ENCODE measurements at regions not wholly inside any gene's neighbourhood (a gene's known extent, or its start where the extent isn't known, plus 50 kb on each side); places are given as distances from the start of the nearest gene placed in this dataset.

DNA sequence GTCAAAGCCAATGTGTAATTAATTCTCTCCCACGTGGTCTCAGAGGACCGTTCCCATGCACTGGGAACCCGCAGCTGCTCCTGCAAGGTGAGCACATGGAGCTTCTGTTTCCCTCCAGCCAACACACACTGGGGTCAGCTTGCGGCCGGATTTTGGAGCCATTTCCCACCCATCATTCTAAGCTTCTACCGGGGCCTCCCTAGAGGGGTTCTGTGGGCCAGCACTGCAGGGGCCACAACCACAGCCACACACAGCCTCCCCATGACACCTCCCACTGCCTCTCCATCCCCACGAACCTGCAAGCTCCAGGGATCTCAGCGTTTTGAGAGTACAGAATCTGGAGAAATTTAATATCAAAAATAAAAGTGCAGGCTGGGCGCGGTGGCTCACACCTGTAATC, 120.7 kb upstream of the SOX1 start:
- peaks cover 5% of the 10 kb centered on the region for H3K27me3 Mint-ChIP-seq (ENCODE audit: unreplicated experiment)
- TF ChIP-seq, protein P1, sequence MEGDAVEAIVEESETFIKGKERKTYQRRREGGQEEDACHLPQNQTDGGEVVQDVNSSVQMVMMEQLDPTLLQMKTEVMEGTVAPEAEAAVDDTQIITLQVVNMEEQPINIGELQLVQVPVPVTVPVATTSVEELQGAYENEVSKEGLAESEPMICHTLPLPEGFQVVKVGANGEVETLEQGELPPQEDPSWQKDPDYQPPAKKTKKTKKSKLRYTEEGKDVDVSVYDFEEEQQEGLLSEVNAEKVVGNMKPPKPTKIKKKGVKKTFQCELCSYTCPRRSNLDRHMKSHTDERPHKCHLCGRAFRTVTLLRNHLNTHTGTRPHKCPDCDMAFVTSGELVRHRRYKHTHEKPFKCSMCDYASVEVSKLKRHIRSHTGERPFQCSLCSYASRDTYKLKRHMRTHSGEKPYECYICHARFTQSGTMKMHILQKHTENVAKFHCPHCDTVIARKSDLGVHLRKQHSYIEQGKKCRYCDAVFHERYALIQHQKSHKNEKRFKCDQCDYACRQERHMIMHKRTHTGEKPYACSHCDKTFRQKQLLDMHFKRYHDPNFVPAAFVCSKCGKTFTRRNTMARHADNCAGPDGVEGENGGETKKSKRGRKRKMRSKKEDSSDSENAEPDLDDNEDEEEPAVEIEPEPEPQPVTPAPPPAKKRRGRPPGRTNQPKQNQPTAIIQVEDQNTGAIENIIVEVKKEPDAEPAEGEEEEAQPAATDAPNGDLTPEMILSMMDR (IDR thresholded peaks at IDR 0.05; ENCODE audit: unreplicated experiment): no peak
- H3K27ac Mint-ChIP-seq (ENCODE audit: unreplicated experiment): no peak overlapping the region
- peaks cover 5% of the 10 kb centered on the region for H3K9me3 Mint-ChIP-seq (ENCODE audit: unreplicated experiment)
- no peak for DNase-seq (ENCODE audit: low spot score)
- H3K4me1 Mint-ChIP-seq (ENCODE audit: unreplicated experiment): peaks cover under 1% of the 10 kb centered on the region
- H3K4me3 Mint-ChIP-seq (ENCODE audit: unreplicated experiment): no peak overlapping the region
- peaks cover 8% of the 10 kb centered on the region for H3K36me3 Mint-ChIP-seq (ENCODE audit: low read depth, unreplicated experiment)

DNA sequence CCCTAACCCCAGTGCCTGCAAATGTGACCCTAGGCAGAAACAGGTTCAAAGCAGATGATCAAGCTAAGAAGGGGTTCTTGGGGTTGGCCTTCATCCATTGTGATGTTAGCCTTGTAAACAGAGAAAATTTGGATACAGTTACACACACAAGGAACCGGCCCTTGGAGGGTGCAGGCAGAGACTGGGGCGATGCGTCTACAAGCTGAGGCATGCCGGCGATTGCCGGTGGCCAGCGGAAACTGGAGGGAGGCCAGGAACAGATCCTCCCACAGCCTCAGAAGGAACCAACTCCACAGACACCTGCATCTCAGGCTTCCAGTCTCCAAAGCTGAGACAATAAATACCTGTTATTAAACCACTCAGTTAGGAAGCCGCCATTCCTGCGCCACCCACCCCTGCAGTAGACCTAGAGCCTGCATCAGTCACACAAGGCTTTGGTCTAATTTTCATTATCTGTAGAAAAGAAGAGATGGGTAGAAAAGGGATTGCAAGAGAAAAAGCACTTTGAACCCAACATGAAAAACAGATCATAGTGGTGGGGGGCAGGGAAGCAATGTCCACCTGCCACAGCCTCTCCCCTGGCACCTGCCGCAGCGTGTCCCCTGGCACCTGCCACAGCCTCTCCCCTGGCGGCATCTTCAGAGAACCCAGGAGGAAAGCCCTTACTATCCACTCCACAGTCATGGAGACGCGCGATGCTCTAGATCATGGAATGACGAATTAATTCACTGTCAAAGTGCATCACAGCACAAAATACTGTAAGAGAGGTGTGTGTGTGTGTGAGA, 119.7 kb upstream of the SOX1 start:
- H3K27ac Mint-ChIP-seq (ENCODE audit: unreplicated experiment): no peak overlapping the region
- H3K9me3 Mint-ChIP-seq (ENCODE audit: unreplicated experiment): peaks cover 10% of the 10 kb centered on the region
- H3K4me3 Mint-ChIP-seq (ENCODE audit: unreplicated experiment): no peak overlapping the region
- no peaks in the 10 kb centered on the region for H3K4me1 Mint-ChIP-seq (ENCODE audit: unreplicated experiment)
- no peak for DNase-seq (ENCODE audit: low spot score)
- peaks cover 15% of the 10 kb centered on the region for H3K36me3 Mint-ChIP-seq (ENCODE audit: low read depth, unreplicated experiment)
- peaks cover 5% of the 10 kb centered on the region for H3K27me3 Mint-ChIP-seq (ENCODE audit: unreplicated experiment)
- TF ChIP-seq, protein P1 (IDR thresholded peaks at IDR 0.05; ENCODE audit: unreplicated experiment): no peak

GRCh38 chr13:111947876-111948275, 119.1 kb upstream of the SOX1 start:
- Mint-ChIP-seq H3K27me3 (ENCODE audit: unreplicated experiment) (peaks cover 5% of the 10 kb centered on the region), H3K9me3 (ENCODE audit: unreplicated experiment) (peaks cover 10% of the 10 kb centered on the region), H3K27ac (ENCODE audit: unreplicated experiment) (no peak overlapping the region), H3K4me3 (ENCODE audit: unreplicated experiment) (no peak overlapping the region), H3K36me3 (ENCODE audit: low read depth, unreplicated experiment) (peaks cover 15% of the 10 kb centered on the region), H3K4me1 (ENCODE audit: unreplicated experiment) (no peaks in the 10 kb centered on the region)
- TF ChIP-seq, protein P1 (IDR thresholded peaks at IDR 0.05; ENCODE audit: unreplicated experiment): no peak
- no peak for DNase-seq (ENCODE audit: low spot score)

GRCh38 chr13:111948281-111948680, 118.7 kb upstream of the SOX1 start:
- H3K4me3 Mint-ChIP-seq (ENCODE audit: unreplicated experiment): no peak overlapping the region
- H3K4me1 Mint-ChIP-seq (ENCODE audit: unreplicated experiment): no peaks in the 10 kb centered on the region
- no peak for DNase-seq (ENCODE audit: low spot score)
- H3K27ac Mint-ChIP-seq (ENCODE audit: unreplicated experiment): no peak overlapping the region
- H3K36me3 Mint-ChIP-seq (ENCODE audit: low read depth, unreplicated experiment): peaks cover 15% of the 10 kb centered on the region
- H3K9me3 Mint-ChIP-seq (ENCODE audit: unreplicated experiment): peaks cover 10% of the 10 kb centered on the region
- peaks cover 5% of the 10 kb centered on the region for H3K27me3 Mint-ChIP-seq (ENCODE audit: unreplicated experiment)
- TF ChIP-seq, protein P1 (IDR thresholded peaks at IDR 0.05; ENCODE audit: unreplicated experiment): no peak

- DNase-seq (ENCODE audit: low spot score): no peak
- peaks cover 5% of the 10 kb centered on the region for H3K27me3 Mint-ChIP-seq (ENCODE audit: unreplicated experiment)
- no peaks in the 10 kb centered on the region for H3K4me1 Mint-ChIP-seq (ENCODE audit: unreplicated experiment)
These were observed 118.1 kb upstream of the SOX1 start for GRCh38 chr13:111948811-111949210.

More at GRCh38 chr13:111948811-111949210, 118.1 kb upstream of the SOX1 start:
- H3K36me3 Mint-ChIP-seq (ENCODE audit: low read depth, unreplicated experiment): peaks cover 15% of the 10 kb centered on the region
- H3K27ac Mint-ChIP-seq (ENCODE audit: unreplicated experiment): no peak overlapping the region
- H3K9me3 Mint-ChIP-seq (ENCODE audit: unreplicated experiment): peaks cover 10% of the 10 kb centered on the region
- no peak overlapping the region for H3K4me3 Mint-ChIP-seq (ENCODE audit: unreplicated experiment)
- TF ChIP-seq, protein P1 (IDR thresholded peaks at IDR 0.05; ENCODE audit: unreplicated experiment): no peak

Data from endothelial cell (in vitro differentiated cells).